ENCODE measurements at regions not wholly inside any gene's neighbourhood (a gene's known extent, or its start where the extent isn't known, plus 50 kb on each side); places are given as distances from the start of the nearest gene placed in this dataset.
A peak's percentile ranks its signal among the peaks of the same experiment; 100 is the strongest.

- intact Hi-C loops (cut with micrococcal nuclease) = no loop called here
- Histone ChIP-seq H3K9ac (ENCODE audit: low read length) (no peak overlapping the region), H3K27me3 (ENCODE audit: low read length) (peaks cover 68% of the 10 kb centered on the region), H3K9me3 (ENCODE audit: low read length) (no peaks in the 10 kb centered on the region), H3K79me2 (ENCODE audit: low read length) (no peaks in the 10 kb centered on the region), H3K27ac (ENCODE audit: low read length) (no peak overlapping the region), H3K4me1 (ENCODE audit: insufficient read depth, low read length) (no peaks in the 10 kb centered on the region), H3K36me3 (ENCODE audit: low read depth, low read length) (no peaks in the 10 kb centered on the region), H2AFZ (ENCODE audit: low read length) (no peak overlapping the region), H3K9me2 (replicated peaks; ENCODE audit: low read length) (no peaks in the 10 kb centered on the region), H4K20me1 (ENCODE audit: low read length) (no peaks in the 10 kb centered on the region), H3F3A (ENCODE audit: low read length, unreplicated experiment) (no peaks in the 10 kb centered on the region), H3K4me2 (ENCODE audit: low read length) (no peak overlapping the region), H3K4me3 (ENCODE audit: low read length) (no peak overlapping the region)
- no peak for DNase-seq
- no peak for ATAC-seq
- ChIA-PET POLR2A (ENCODE audit: unreplicated experiment) (no interaction called here), CTCF (no interaction called here)
- no TSS peak for BruUV-seq (replicated peaks)
- TF ChIP-seq EZH2 (IDR thresholded peaks at IDR 0.05; ENCODE audit: low read length, unreplicated experiment) (no peak), CTCF (conservative IDR thresholded peaks at IDR 0.05; ENCODE audit: low read depth, low read length) (no peak), EZH2phosphoT487 (IDR thresholded peaks at IDR 0.05; ENCODE audit: borderline replicate concordance, low read length) (no peak)
Measured at GRCh38 chr14:26209699-26210098, 388.1 kb downstream of the NOVA1 start.

- no peaks in the 10 kb centered on the region for H3K4me1 ChIP-seq (ENCODE audit: insufficient read depth, low read length)
- no peaks in the 10 kb centered on the region for H3K9me2 ChIP-seq (replicated peaks; ENCODE audit: low read length)
- intact Hi-C loops (cut with micrococcal nuclease) = no loop called here
Measured at GRCh38 chr14:26206640-26207039, 391.2 kb downstream of the NOVA1 start.

More at GRCh38 chr14:26206640-26207039, 391.2 kb downstream of the NOVA1 start:
- Histone ChIP-seq H3F3A (ENCODE audit: low read length, unreplicated experiment) (no peaks in the 10 kb centered on the region), H2AFZ (ENCODE audit: low read length) (no peak overlapping the region), H3K4me2 (ENCODE audit: low read length) (no peak overlapping the region), H3K4me3 (ENCODE audit: low read length) (no peak overlapping the region), H3K27ac (ENCODE audit: low read length) (no peak overlapping the region), H3K9me3 (ENCODE audit: low read length) (no peaks in the 10 kb centered on the region), H4K20me1 (ENCODE audit: low read length) (no peaks in the 10 kb centered on the region), H3K27me3 (ENCODE audit: low read length) (peaks cover 53% of the 10 kb centered on the region), H3K79me2 (ENCODE audit: low read length) (no peaks in the 10 kb centered on the region), H3K36me3 (ENCODE audit: low read depth, low read length) (no peaks in the 10 kb centered on the region), H3K9ac (ENCODE audit: low read length) (no peak overlapping the region)
- no TSS peak for BruUV-seq (replicated peaks)
- CTCF ChIA-PET = no interaction called here
- TF ChIP-seq EZH2phosphoT487 (IDR thresholded peaks at IDR 0.05; ENCODE audit: borderline replicate concordance, low read length) (no peak), CTCF (conservative IDR thresholded peaks at IDR 0.05; ENCODE audit: low read depth, low read length) (peak; percentile 38; the same call in 1 of the 2 replicates)
- POLR2A ChIA-PET (ENCODE audit: unreplicated experiment) = no interaction called here
- DNase-seq (peak; percentile 16), ATAC-seq (peak; percentile 31; the same call in 1 of the 2 replicates)
